A549 (cell line): ENCODE measurements at regions not wholly inside any gene's neighbourhood (a gene's known extent, or its start where the extent isn't known, plus 50 kb on each side); places are given as distances from the start of the nearest gene placed in this dataset.

Experiments used
- ATAC-seq, 2 experiments: fragments of 200-7000 bp in 1 of 2; fragments of >200 bp in 1 of 2; cut with Nextera tagmentation in 1 of 2; cut with Tn5 transposase in 1 of 2; 3 replicates each; pipeline versions ENCODE4 v1.8.0 to v1.9.1; 2018 to 2020; ENCODE audit warnings: mild to moderate bottlenecking in 1 of 2, moderate library complexity in 1 of 2
- CTCF ChIA-PET: fragments of 300-600 bp; sonication (Branson Sonifier 250); formaldehyde crosslinking; extraction: SDS; loops from one replicate; lab custom pipeline; 2021; ENCODE audit warnings: antibody characterized with exemption, inconsistent platforms; lab: Yijun Ruan, JAX
- POLR2A ChIA-PET: fragments of 350-600 bp; formaldehyde crosslinking; extraction: SDS; loops from one replicate; lab custom pipeline; 2021; ENCODE audit warnings: antibody characterized with exemption, inconsistent platforms; lab: Yijun Ruan, JAX
- DNase-seq, 2 experiments: peaks; one replicate each; pipeline versions ENCODE4 v3.0.0 to v3.0.0-alpha.2; 2011 to 2016; ENCODE audit warnings: low read depth in 1 of 2, low spot score in 1 of 2
- FAIRE-seq: peaks from 2 replicates; lab custom pipeline; 2011; peaks lifted over from hg19 to GRCh38; lab: Jason Lieb, UNC
- H3K27ac ChIP-seq, 2 experiments: fragments of >200 bp; sonication (Bioruptor Twin); formaldehyde crosslinking; 3 replicates each; pipeline ENCODE4 v1.5.1; 2016 to 2017
- H3K4me1 ChIP-seq: fragments of >200 bp; sonication (Bioruptor Twin); formaldehyde crosslinking; 3 replicates; pipeline ENCODE4 v1.6.1; 2016
- H3K4me2 ChIP-seq: fragments of >200 bp; sonication (Bioruptor Twin); formaldehyde crosslinking; 3 replicates; pipeline ENCODE4 v1.6.1; 2016
- H3K4me3 ChIP-seq: fragments of >200 bp; sonication (Bioruptor Twin); formaldehyde crosslinking; 3 replicates; pipeline ENCODE4 v1.5.1; 2016
- H3K9me3 ChIP-seq: fragments of >200 bp; sonication (Bioruptor Twin); formaldehyde crosslinking; 3 replicates; pipeline ENCODE4 v1.6.1; 2016
- CEBPB ChIP-seq, 2 experiments: fragments of >200 bp in 1 of 2; sonication (Bioruptor Twin) in 1 of 2; formaldehyde crosslinking in 1 of 2; IDR thresholded peaks; 2 replicates each; pipeline ENCODE4 v1.6.1; 2012 to 2016
- CHD2 ChIP-seq: fragments of 150-350 bp; IDR thresholded peaks from 2 replicates; pipeline ENCODE4 v1.6.1; 2014; ENCODE audit warnings: low read length; ENCODE audit not compliant: partially characterized antibody
- EHF ChIP-seq: fragments of 250-450 bp; sonication (Bioruptor Pico); IDR thresholded peaks from 2 replicates; pipeline ENCODE4 v1.5.0; 2020; ENCODE audit warnings: mild to moderate bottlenecking
- EHMT2 ChIP-seq: fragments of 200-600 bp; sonication (generic); IDR thresholded peaks from 2 replicates; pipeline ENCODE4 v1.6.1; 2016; ENCODE audit warnings: antibody characterized with exemption, low read depth, mild to moderate bottlenecking, moderate library complexity
- FOSB ChIP-seq: fragments of 250-450 bp; sonication (Bioruptor Pico); IDR thresholded peaks from 2 replicates; pipeline ENCODE4 v1.5.0; 2020; ENCODE audit warnings: mild to moderate bottlenecking, moderate library complexity
- GATA3 ChIP-seq: IDR thresholded peaks from 2 replicates; pipeline ENCODE4 v1.6.1; 2012; ENCODE audit warnings: borderline replicate concordance
- HDAC2 ChIP-seq: fragments of 200-600 bp; sonication (generic); IDR thresholded peaks from 2 replicates; pipeline ENCODE4 v1.6.1; 2016
- HOXA7 ChIP-seq: fragments of 250-450 bp; sonication (Bioruptor Pico); IDR thresholded peaks from 2 replicates; pipeline ENCODE4 v1.5.0; 2020; ENCODE audit warnings: mild to moderate bottlenecking, moderate library complexity
- HOXB13 ChIP-seq: fragments of 250-450 bp; sonication (Bioruptor Pico); IDR thresholded peaks from 2 replicates; pipeline ENCODE4 v1.5.0; 2020; ENCODE audit warnings: low read depth, mild to moderate bottlenecking, moderate library complexity
- KDM1A ChIP-seq: fragments of 200-600 bp; sonication (generic); IDR thresholded peaks from 2 replicates; pipeline ENCODE4 v1.6.1; 2016; ENCODE audit warnings: low read depth, mild to moderate bottlenecking
- KDM5A ChIP-seq: fragments of 200-600 bp; sonication (generic); IDR thresholded peaks from 2 replicates; pipeline ENCODE4 v1.6.1; 2016; ENCODE audit warnings: antibody characterized with exemption, mild to moderate bottlenecking
- MAFK ChIP-seq: fragments of 450-650 bp; IDR thresholded peaks from 2 replicates; pipeline ENCODE4 v1.6.1; 2014; ENCODE audit not compliant: partially characterized antibody
- NPAS2 ChIP-seq: fragments of 250-450 bp; sonication (Bioruptor Pico); IDR thresholded peaks from 2 replicates; pipeline ENCODE4 v1.8.0; 2022; ENCODE audit warnings: mild to moderate bottlenecking, moderate library complexity, borderline replicate concordance
- PHF8 ChIP-seq: fragments of 200-600 bp; sonication (generic); IDR thresholded peaks from 2 replicates; pipeline ENCODE4 v1.6.1; 2016; ENCODE audit warnings: low read depth, mild to moderate bottlenecking, antibody characterized with exemption, moderate library complexity, borderline replicate concordance
- SMC3 ChIP-seq: fragments of >200 bp; sonication (Bioruptor Twin); formaldehyde crosslinking; IDR thresholded peaks from 3 replicates; pipeline ENCODE4 v1.6.1; 2018; ENCODE audit warnings: inconsistent platforms
- ZFP36 ChIP-seq: fragments of 450-650 bp; IDR thresholded peaks from 2 replicates; pipeline ENCODE4 v1.6.1; 2014; ENCODE audit warnings: borderline replicate concordance; ENCODE audit not compliant: partially characterized antibody
- ZSCAN20 ChIP-seq: fragments of 250-450 bp; sonication (Bioruptor Pico); IDR thresholded peaks from 2 replicates; pipeline ENCODE4 v1.8.0; 2022; ENCODE audit warnings: mild to moderate bottlenecking, moderate library complexity
- WGBS: methylation state at CpG from one replicate; pipeline ENCODE4 v1.1.6; 2017; ENCODE audit errors: missing lambda C conversion rate; 5-methylcytosine and 5-hydroxymethylcytosine counted together
- TF ChIP-seq, protein P1 (sequence below): IDR thresholded peaks from 2 replicates; pipeline ENCODE4 v1.6.1; 2012
- TF ChIP-seq, protein P2 (sequence below): fragments of >200 bp; sonication (Bioruptor Twin); formaldehyde crosslinking; IDR thresholded peaks from 2 replicates; pipeline ENCODE4 v1.6.1; 2016
- TF ChIP-seq, protein P3 (sequence below): fragments of 450-650 bp; IDR thresholded peaks from 2 replicates; pipeline ENCODE4 v1.6.1; 2014; ENCODE audit warnings: antibody characterized with exemption
- TF ChIP-seq, protein P4 (sequence below): fragments of 200-600 bp; sonication (generic); IDR thresholded peaks from 2 replicates; pipeline ENCODE4 v1.6.1; 2016; ENCODE audit warnings: antibody characterized with exemption, mild to moderate bottlenecking, moderate library complexity
- TF ChIP-seq, protein P5 (sequence below): fragments of >200 bp; sonication (Bioruptor Twin); formaldehyde crosslinking; IDR thresholded peaks from 3 replicates; pipeline ENCODE4 v1.5.1; 2016

DNA sequence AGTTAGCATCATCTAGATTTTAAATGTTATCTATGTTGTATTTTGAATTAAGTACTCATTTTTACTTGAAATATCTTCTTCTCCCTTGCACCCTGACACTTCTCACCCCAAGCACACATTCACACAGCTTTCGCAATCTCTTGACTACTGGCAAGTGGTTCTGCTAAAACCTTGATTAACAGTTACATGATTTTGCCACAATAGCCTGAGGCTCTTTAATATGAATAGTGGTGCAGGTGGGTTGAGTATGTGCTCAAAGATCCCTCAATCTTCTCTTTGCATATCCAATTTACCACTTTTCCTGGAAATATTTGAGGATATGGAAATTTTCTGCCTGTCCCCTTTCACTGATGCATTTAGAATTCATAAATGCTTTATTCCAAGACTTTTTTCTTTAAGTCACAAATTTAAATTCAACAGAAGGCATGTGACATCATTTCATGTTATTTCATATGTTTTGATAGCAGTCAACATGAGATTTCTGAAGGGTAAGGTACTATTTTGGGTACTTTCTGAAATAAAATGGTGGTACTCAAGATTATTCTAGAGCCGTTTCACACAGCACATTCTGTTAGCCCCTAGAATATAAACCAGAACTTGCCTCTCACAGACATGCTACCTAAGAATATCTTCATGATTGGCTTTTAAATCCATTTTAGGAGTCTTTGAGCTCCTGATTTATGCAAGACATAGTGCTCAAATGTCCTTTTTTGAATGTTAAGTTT, 339.7 kb downstream of the RPRM start:
- 8% methylated on average over 2 of the region's 2 CpGs for WGBS
- H3K27ac ChIP-seq: no peak overlapping the region
- H3K4me3 ChIP-seq: no peak overlapping the region
- DNase-seq: no peak
- ATAC-seq: no peak
- no peak for FAIRE-seq
- CTCF ChIA-PET: no interaction called here
- POLR2A ChIA-PET: no interaction called here
- H3K4me2 ChIP-seq: no peak overlapping the region
- TF ChIP-seq, protein P1, sequence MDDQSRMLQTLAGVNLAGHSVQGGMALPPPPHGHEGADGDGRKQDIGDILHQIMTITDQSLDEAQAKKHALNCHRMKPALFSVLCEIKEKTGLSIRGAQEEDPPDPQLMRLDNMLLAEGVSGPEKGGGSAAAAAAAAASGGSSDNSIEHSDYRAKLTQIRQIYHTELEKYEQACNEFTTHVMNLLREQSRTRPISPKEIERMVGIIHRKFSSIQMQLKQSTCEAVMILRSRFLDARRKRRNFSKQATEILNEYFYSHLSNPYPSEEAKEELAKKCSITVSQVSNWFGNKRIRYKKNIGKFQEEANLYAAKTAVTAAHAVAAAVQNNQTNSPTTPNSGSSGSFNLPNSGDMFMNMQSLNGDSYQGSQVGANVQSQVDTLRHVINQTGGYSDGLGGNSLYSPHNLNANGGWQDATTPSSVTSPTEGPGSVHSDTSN: no peak
- TF ChIP-seq, protein P2, sequence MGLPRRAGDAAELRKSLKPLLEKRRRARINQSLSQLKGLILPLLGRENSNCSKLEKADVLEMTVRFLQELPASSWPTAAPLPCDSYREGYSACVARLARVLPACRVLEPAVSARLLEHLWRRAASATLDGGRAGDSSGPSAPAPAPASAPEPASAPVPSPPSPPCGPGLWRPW: no peak
- no peak for TF ChIP-seq CHD2
- no peak for TF ChIP-seq GATA3
- TF ChIP-seq EHMT2: no peak
- TF ChIP-seq MAFK: no peak
- H3K4me1 ChIP-seq: no peaks in the 10 kb centered on the region
- no peaks in the 10 kb centered on the region for H3K9me3 ChIP-seq

DNA sequence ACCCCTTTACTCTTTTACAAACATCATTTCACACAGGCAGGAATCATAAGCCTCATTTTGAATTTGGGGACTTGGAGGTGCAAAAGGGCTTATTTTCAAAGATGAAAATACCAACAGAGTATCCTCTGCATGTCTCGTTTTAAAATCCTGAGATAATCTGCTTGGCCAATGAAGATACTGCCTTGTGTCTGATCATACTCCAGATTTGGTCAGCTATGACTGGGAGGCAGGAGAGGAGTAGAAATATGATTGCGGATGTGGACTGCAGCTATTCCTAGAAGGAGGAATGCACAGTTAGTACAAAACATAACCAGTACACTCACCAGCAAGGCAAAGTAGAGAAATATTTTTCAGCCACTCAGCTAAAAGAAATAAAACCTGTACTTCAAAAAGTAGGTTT, 342.3 kb downstream of the RPRM start:
- TF ChIP-seq PHF8: no peak
- POLR2A ChIA-PET: no interaction called here
- 43% methylated on average over 2 of the region's 2 CpGs for WGBS
- no peak overlapping the region for H3K4me3 ChIP-seq
- CTCF ChIA-PET: no interaction called here
- H3K27ac ChIP-seq: no peak overlapping the region
- ATAC-seq: no peak
- DNase-seq: no peak
- no peak for FAIRE-seq
- no peak overlapping the region for H3K4me2 ChIP-seq
- no peaks in the 10 kb centered on the region for H3K9me3 ChIP-seq
- no peaks in the 10 kb centered on the region for H3K4me1 ChIP-seq

DNA sequence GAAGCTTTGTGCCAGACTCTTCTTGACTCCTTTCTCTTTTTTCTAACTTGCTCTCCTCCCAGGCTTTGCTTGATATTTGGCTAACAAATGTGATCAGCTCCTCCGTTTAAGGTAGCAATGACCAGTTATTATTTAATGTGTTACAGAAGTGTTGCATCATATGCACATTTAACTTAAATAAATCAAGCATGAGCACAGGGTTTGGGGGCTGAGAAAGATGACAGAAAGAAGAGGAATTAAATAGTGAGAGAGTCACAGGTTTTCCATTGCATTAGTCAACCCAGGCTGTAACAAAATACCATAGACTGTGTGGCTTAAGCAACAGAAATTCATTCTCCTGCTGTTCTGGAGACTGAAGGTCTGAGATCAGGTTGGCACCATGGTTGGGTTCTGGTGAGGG, 343.8 kb downstream of the RPRM start:
- ChIA-PET CTCF (no interaction called here), POLR2A (no interaction called here)
- Histone ChIP-seq H3K4me3 (no peak overlapping the region), H3K4me1 (no peaks in the 10 kb centered on the region), H3K9me3 (no peaks in the 10 kb centered on the region), H3K27ac (no peak overlapping the region), H3K4me2 (no peak overlapping the region)
- DNase-seq: no peak
- ATAC-seq: no peak
- FAIRE-seq: no peak
- TF ChIP-seq KDM1A: no peak
- no peak for TF ChIP-seq EHF (CRISPR knock-in tag)
- TF ChIP-seq, protein P3, sequence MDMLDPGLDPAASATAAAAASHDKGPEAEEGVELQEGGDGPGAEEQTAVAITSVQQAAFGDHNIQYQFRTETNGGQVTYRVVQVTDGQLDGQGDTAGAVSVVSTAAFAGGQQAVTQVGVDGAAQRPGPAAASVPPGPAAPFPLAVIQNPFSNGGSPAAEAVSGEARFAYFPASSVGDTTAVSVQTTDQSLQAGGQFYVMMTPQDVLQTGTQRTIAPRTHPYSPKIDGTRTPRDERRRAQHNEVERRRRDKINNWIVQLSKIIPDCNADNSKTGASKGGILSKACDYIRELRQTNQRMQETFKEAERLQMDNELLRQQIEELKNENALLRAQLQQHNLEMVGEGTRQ: no peak
- TF ChIP-seq CEBPB (IDR thresholded peaks at IDR 0.05): no peak
- TF ChIP-seq SMC3: no peak
- whole genome bisulfite sequencing: 4% methylated on average over 1 of the region's 1 CpG

DNA sequence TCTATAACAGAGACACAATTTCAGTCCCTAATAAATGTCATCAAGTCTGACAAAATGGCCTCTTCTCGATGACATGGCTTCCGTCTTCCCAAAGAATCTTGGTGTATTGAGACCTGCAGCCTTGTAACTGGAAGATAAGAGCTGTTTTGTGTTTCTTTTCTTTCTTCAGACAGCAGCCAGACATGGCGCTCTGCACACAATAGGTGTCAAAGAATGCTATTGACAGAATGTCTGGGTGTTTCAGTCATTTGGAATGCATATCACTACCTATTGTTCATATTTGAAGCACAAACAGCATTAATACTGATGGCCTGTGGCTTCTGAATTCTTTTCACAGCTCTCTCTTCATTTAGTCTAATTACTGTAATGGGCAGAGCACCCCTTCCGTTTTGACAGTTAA, 344.8 kb downstream of the RPRM start:
- DNase-seq (no peak), ATAC-seq (no peak), FAIRE-seq (no peak)
- Histone ChIP-seq H3K4me2 (no peak overlapping the region), H3K4me1 (no peaks in the 10 kb centered on the region), H3K4me3 (no peak overlapping the region), H3K27ac (no peak overlapping the region), H3K9me3 (no peaks in the 10 kb centered on the region)
- POLR2A ChIA-PET: no interaction called here
- CTCF ChIA-PET: no interaction called here
- WGBS: 21% methylated on average over 4 of the region's 4 CpGs
- TF ChIP-seq, protein P4, sequence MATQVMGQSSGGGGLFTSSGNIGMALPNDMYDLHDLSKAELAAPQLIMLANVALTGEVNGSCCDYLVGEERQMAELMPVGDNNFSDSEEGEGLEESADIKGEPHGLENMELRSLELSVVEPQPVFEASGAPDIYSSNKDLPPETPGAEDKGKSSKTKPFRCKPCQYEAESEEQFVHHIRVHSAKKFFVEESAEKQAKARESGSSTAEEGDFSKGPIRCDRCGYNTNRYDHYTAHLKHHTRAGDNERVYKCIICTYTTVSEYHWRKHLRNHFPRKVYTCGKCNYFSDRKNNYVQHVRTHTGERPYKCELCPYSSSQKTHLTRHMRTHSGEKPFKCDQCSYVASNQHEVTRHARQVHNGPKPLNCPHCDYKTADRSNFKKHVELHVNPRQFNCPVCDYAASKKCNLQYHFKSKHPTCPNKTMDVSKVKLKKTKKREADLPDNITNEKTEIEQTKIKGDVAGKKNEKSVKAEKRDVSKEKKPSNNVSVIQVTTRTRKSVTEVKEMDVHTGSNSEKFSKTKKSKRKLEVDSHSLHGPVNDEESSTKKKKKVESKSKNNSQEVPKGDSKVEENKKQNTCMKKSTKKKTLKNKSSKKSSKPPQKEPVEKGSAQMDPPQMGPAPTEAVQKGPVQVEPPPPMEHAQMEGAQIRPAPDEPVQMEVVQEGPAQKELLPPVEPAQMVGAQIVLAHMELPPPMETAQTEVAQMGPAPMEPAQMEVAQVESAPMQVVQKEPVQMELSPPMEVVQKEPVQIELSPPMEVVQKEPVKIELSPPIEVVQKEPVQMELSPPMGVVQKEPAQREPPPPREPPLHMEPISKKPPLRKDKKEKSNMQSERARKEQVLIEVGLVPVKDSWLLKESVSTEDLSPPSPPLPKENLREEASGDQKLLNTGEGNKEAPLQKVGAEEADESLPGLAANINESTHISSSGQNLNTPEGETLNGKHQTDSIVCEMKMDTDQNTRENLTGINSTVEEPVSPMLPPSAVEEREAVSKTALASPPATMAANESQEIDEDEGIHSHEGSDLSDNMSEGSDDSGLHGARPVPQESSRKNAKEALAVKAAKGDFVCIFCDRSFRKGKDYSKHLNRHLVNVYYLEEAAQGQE: no peak
- TF ChIP-seq MAFK: no peak
- TF ChIP-seq FOSB (CRISPR knock-in tag): no peak
- TF ChIP-seq HOXA7 (CRISPR knock-in tag): no peak
- TF ChIP-seq NPAS2 (CRISPR knock-in tag): no peak
- TF ChIP-seq ZSCAN20 (CRISPR knock-in tag): no peak
- TF ChIP-seq HDAC2: no peak
- TF ChIP-seq, protein P5, sequence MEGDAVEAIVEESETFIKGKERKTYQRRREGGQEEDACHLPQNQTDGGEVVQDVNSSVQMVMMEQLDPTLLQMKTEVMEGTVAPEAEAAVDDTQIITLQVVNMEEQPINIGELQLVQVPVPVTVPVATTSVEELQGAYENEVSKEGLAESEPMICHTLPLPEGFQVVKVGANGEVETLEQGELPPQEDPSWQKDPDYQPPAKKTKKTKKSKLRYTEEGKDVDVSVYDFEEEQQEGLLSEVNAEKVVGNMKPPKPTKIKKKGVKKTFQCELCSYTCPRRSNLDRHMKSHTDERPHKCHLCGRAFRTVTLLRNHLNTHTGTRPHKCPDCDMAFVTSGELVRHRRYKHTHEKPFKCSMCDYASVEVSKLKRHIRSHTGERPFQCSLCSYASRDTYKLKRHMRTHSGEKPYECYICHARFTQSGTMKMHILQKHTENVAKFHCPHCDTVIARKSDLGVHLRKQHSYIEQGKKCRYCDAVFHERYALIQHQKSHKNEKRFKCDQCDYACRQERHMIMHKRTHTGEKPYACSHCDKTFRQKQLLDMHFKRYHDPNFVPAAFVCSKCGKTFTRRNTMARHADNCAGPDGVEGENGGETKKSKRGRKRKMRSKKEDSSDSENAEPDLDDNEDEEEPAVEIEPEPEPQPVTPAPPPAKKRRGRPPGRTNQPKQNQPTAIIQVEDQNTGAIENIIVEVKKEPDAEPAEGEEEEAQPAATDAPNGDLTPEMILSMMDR: no peak
- TF ChIP-seq HOXB13: no peak
- TF ChIP-seq ZFP36: no peak
- no peak for TF ChIP-seq KDM5A
